SKM-1 treated with dmso at 0.1 percent for 144 hours (cell line): ENCODE measurements at regions not wholly inside any gene's neighbourhood (a gene's known extent, or its start where the extent isn't known, plus 50 kb on each side); places are given as distances from the start of the nearest gene placed in this dataset.
A peak's percentile ranks its signal among the peaks of the same experiment; 100 is the strongest.
"Not testable (repeated sequence)": the region's sequence is repeated elsewhere in the genome, so short reads cannot be mapped to it uniquely, and the experiment has no call there.

Experiments used
- DNase-seq: peaks from one replicate; lab custom pipeline; 2025; ENCODE audit not compliant: unreplicated experiment; lab: John Stamatoyannopoulos, UW

DNA sequence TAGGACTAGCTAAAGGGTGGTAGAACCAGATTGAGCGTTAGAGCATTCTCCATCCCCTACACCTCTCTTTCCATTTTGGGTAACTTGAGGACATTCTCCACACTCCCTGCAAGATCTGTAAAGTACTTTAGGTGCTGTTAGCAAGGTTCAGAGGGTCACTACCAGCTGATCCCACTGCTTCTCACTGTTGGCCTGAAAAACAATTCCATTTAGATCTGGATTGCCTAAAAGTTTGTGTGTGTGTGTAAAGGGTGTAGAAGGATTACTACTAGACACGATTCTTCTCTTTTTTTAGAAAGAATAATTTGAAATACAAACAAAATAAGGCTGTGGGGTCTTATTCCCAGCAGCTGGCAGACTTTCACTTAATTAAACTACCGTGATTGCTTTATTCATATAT is 95.1 kb upstream of the TMEM178A start:
- DNase-seq = no peak

DNA sequence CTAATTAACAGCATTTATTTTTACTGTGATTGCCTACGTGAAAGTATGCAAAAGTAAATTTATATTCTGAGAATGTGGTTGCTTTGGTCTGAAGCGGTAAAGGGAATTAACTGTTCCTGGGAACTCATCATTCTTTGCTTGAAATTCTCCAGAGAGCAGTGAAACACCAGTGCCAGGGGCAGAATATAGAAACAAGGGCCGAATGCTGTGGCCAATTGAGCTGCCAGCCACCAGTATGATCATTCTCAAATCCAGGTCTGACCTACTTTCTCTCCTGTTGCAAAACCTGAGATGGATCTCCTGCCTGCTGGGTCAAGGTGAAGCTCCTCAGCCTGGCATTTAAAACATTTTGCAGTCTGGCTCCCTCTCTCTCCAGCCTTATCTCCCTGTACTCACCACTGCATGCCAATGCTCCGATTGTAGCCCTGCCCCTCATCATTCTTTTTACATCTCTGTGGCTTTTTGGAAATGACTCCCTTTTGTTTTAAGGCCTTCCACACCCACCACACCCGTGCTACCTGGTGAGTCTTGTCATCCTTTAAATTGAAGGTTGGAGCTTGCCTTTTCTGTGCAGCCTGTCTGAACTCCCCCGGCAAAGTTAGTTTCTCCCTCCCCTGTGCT is 94.5 kb upstream of the TMEM178A start:
- no peak for DNase-seq

DNA sequence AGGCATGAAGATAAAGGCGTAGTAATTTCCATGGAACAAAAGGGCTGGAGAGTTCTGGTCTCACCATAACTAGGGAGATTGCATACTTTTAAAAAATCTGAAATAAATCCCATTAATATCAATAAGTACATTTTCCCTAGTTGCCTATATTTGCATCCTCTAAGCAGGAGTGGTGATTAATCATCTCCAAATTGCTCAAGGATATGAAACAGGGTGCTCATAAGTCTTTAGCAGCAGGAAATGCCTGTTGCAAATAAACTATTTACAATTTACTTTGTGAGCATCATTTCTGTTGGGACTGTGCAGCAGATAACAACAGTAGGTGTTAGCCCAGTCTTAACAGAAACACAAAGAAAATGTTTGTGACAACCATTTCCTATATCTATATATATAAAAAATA is 92.4 kb upstream of the TMEM178A start:
- no peak for DNase-seq

DNA sequence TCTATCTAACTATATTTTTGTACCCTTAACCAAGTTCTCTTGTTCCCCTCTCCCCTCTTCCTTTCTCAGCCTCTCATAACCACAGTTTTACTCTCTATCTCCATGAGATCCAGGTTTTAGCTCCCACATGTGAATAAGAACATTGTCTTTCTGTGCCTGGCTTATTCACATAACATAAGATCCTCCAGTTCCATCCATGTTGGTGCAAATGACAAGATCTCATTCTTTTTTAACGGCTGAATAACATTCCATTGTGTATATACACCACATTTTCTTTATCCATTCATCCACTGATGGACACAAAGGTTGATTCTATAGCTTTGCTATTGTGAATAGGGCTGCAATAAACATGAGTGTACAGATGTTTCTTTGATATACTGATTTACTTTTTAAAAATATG is 83.9 kb upstream of the TMEM178A start:
- no peak for DNase-seq

DNA sequence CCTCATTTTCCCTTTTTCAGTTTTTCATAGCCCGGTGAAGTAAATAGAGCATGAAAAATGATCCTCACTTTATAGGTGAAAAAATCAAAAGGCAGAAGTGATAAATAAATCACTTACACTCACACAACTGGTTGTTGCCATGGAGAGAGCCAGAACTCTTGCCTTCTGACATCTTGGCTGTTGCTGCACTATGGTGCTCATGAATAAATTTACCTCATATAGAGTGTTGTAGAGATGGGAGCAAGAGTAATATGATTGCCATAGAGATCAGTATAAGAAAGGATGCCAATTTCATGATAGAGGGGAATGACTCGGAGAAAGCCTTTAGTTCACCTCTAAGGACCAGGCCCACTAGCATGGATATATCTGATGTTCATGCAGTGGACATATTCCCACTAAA is 82.5 kb upstream of the TMEM178A start:
- DNase-seq = no peak

DNA sequence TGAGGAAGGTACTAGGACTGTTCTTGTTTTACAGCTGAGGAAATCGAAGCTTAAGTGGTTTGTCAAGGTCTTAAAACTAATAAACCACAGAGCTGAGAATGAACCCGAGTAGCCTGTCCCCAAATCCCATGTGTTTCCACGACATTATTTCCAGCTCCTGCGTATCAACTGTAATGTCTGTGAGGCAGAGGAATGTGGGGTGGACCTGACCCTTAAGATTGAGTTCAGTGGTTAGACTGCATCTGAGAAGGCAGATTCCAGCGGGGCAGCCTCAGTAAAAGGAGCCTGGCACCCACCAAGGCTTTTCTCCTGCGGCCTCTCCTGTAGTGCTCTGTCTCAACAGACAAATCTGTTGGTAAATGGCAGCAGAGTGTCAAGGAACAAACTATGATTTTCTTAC is 81.9 kb upstream of the TMEM178A start:
- no peak for DNase-seq

DNA sequence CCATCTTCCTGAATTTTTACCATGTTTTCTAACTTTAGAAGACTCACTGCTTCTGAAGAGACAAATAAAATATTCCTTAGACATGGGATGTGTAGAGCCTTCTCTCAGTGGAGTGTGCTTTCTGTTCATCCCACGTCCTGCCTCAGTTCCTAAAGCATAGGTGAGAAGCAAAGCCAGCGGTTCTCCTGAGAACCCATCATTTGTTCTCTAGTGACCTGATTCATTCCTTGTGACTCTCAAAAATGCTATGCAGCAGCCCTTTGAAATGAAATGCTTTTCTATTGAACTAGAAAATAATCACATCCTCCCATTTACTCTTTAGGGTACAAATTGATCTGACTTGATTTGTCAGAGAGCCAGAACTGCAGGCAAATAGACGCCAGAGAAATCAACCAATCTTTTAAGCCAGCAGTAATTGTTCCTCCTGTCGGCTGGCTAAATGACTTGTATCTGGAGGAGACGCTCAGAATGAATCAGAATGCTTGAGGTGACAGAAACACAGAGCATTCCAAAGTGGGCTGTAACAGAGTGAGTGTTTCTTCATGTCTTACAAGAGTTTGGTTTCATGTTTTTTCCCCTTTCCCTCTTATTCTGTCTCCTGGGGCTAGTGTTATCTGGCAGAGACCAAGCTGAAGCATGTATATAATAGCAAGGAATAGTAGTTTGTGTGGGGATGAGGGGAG is 81.3 kb upstream of the TMEM178A start:
- DNase-seq = no peak

DNA sequence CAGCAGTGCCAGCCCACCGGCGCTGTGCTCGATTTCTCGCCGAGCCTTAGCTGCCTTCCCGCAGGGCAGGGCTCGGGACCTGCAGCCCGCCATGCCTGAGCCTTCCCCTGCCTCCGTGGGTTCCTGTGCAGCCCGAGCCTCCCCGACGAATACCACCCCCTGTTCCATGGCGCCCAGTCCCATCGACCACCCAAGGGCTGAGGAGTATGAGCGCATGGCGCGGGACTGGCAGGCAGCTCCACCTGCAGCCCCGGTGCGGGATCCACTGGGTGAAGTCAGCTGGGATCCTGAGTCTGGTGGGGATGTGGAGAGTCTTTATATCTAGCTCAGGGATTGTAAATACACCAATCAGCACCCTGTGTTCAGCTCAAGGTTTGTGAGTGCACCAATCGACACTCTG is 80.2 kb upstream of the TMEM178A start:
- not testable (repeated sequence) for DNase-seq

DNA sequence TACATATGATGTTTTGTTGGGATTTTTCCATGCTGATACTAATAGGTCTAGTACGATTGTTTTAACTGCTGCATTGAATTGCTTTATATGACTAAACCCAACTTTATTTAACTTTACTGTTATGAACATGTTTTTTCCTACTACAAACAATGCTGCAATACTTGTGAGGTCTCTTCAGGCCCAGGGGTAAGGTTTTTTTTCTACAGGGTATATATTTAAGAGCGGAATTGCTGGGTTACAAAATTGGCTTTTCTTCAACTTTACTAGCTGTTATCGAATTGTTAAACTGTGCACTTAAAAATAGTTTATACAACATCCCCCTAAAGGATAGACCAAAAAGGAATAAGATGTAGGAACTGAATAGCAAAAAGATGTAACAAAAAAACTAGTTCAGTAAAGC is 78.5 kb upstream of the TMEM178A start:
- DNase-seq = no peak

DNA sequence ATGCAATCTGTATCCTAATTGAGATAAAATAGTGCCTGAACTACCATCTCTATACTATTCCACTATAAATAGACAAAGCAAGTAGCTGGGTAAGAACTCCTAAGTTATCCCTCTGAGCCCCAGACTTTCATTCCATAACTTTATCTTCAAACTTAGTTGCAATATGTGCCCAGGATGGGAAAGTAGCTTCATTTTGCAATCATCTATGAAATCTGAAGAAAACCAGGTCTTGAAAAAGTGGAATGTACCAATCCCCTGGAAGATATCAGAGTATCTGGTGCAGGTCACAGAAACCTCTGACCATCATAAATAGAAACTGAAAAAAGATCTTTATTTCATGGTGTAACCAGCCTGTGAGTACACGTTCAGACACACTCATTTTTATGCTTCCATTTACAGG is 78.1 kb upstream of the TMEM178A start:
- no peak for DNase-seq

DNA sequence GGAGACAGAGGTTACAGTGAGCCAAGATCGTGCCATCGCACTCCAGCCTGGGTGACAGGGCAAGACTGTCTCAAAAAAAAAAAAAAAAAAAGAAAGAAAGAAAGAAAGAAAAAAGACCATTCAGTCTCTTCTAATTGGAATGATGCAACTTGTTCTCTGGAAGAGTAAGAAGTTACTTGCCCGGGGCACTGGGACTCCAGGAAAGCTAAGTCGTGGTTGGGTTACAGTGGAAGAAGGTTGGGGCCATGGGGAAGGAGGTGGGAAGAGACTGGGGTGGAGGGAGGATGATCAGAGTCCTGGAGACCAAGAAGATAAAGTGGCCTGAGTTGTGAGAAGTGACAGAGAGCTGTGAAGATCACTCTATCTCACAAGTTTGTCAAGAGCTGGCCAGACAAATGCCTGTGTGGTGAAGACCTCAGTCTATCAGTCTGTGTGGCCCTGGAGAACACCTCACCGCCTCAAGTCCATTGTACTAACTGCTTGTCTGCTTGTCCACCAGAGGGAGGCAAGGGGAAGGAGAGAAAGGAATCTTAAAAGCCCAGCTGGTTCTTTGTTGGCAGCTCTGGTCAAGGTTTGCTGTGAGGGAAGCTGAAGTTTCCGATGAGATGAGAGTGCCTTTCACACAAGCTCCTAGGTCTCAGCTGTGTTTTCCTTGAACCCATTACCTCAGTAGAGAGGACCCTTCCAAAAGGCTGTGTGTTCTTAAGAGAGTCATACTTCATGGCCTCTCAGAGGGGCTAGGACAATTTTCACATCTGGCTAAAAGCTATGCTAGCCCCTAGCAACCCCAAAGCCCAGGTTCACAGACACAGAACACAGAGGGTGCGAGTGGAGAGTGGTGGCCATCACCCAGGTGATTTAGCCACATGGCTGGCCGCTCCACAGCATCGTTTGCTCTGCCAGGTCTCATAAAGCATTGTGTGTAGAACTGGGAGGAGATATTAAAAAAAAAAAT is 72.0 kb upstream of the TMEM178A start:
- peak; percentile 66 for DNase-seq

DNA sequence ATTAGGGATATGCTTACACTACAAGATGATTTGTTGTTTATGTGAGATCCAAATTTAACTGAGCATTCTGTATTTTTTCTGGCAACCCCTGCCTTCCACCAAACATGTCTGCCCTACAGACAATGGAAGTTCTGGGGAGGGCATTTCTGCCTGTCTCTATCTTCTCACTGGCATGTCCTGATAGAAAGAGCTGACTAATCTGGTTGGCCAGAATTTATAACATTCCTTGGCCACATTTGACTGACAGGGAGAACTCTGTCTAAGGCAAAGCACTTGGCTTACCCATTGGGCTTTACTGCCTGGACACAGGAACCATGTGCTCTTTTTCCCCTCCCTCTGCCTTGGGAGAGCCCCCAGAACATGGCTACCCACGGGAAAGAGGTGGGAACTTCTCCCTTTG is 70.6 kb upstream of the TMEM178A start:
- DNase-seq = no peak

DNA sequence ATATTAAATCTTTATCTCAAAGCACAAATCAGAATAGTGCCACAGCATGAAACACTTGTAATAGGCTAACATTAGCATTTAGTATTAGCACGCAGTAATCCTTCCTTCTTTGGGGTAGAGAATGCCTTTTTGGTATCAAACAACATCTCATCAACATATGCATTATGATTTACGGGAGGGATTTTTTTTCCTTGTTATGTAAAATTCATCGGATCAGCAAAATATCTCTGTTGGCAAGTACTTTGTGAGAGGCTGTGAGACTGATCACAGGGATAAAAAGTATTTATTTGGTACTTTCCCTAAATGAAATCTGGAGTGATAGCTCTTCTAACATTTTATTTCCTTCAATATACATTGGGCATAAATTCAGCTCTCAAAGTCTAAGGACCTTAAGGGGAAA is 68.4 kb upstream of the TMEM178A start:
- no peak for DNase-seq

DNA sequence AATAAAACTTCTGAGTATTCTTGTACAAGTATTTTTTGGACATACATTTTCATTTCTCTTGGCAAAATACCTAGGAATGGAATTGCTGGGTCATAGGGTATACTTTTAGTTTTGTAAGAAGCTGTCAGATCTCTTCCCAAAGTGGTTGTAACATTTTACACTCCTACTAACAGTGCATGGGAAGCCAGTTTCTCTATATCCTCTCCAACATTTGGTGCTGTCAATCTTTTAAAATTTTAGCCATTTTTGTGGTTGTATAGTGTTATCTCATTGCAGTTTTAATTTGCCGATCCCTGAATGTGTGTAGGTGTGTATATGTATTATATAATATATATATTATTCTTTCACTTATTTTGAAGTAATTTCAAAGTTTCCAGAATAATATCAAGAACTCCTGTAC is 63.1 kb upstream of the TMEM178A start:
- DNase-seq = no peak

DNA sequence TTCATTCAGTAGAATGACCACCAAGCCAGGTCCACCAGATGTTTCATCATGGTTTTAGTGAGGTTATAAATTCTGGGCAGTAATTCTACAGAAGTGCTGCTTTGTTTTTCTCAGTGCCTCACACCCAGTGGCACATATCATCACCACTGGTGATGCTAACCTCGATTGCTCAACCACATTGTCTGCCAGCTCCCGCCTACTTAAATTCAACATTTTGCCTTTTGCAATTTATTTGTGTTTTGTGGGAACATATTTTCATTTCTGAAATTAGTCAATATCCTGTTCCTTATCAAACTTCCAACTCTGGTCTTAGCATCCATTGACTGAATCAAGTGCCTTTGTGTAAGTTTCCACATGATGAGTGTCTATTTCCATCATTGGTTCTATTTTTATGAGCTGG is 62.3 kb upstream of the TMEM178A start:
- no peak for DNase-seq

DNA sequence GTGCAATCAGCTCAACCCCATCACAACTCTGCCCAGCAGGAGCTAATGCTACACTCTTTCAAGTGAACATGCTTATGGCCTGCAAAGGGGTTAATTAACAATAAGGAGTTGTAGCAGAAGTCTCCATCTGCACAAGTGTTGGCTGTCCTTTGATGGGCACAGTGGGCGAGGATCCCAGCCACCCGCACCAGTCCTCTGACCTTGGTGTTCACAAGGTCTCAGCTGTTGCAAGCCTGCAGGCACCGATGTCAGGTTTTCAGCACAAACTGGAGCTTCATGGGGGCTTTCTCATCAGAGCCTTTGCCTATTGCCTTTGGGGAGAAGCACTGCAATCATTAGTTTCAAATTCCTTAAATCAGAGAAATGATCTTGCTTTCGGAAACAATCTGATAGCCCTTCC is 60.9 kb upstream of the TMEM178A start:
- DNase-seq = no peak

DNA sequence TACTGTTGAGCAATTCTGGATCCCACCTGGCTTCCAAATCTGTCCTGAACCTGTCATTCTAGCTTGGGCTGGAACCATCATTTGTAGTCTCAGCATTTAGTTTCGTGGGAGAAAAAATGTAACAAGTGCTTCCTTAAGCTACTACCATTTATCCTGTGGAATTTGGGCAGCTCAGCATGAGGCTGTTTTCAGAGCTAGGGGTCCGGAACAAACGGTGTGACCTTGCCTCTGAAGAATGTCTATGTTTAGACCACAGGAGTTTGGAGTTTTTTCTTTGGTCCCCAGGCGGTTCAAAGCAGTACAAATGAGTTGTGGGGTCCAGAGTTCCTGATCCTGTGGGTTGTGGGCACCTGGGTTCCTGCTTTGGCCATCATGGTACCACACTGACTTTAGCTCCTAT is 59.1 kb upstream of the TMEM178A start:
- DNase-seq = no peak

DNA sequence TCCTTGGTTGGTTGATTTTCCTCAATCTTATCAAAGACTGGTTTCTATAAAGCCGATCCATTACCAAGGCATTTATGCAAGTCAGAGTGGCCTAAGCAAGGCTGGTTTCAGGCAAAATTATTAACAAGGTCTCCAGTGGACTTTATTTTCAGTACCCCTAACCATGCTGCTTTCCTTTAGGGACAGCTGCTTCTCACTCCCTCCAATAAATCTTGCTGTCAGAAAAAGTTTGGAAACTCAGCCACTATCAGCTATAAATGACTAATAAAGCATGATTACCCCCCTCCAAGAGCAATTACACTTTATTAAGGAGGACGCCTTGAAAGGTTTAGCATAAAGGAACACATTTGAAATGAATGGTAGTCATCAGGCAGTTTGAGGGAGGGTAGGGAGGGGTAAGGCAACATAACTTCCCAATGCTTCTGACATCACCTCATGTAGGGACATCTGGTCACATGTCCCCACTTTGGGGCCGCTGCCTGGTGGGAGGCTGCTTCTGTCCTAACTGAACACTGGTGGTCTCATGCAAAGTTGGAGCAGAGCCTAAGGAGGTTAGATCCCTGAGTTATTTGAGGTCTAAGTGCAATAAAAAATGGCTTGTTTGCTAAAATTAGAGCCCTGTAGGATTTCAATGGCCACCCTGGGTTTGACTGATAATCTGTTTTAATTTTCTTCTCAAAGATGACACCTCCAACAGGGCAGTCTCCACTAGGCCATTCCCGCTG is 58.0 kb upstream of the TMEM178A start:
- DNase-seq = no peak

DNA sequence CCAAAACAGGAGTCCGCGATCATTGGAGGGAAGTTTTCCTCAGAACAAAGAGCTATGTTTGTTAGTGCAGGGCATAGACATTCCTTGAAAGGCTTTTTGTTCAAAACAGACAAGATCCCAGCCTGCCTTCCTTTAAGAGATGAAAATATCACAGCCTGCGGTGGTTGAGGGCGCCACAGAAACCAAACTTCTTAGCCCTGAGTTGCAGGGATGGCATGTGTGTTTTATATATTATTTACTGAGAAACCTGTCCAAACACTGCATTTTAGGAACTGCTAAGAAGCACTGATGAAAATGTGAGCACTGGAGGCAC is 57.5 kb upstream of the TMEM178A start:
- no peak for DNase-seq

DNA sequence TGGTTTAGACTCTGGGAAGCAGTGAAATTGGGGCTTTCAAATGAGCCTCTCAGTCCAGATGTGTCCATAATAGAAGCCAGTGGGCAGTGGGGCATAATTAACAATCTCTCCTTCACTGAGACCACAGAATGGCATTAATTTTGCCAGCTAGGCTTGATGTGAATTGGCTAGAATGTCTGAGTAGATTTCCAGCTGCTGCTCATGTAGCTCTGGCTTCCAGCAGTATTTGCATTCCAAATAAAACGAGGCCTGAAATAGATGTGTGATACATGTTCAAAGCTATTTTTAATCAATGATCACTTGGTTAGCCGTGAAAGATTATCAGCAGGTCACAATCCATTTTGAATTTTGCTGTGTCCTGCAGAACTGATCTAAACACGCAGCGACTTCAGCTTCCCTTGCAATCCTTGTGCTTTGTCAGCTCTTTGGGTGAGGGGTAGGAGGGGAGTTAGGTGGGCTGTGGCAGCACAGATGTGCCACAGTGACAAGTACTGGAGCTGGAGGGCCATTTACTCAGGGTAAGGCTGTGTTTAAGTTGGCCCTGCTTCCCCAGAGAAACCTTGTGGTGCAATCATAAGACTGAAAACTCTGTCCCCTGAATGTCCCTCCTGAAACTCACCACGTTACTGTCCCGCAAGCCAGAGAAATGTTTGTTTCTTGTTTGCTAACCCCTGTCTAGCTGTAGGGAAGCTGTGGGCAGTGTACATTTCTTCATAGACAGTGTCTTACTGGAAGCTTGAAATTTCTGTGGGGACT is 56.9 kb upstream of the TMEM178A start:
- DNase-seq = peak; percentile 36

DNA sequence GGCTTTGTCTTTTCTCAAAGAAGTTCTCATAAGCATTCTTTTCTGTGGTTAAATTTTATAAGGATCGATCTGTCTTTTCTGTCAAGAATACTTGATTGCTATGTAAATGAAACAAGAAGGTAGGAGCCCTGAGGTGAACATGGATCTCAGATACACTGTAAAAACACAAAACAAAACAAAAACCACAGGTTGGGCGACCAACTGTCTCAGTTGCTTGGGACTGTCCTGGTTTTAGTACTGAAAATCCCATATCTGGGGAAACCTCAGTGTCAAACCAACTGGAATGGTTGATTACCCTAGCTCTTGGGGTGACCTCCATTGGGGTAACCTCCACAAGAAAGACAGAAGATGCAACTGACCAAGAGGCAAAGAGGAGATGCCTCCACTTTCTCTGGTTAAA is 55.8 kb upstream of the TMEM178A start:
- DNase-seq = no peak
